HG02588 (cell line): ENCODE measurements at regions not wholly inside any gene's neighbourhood (a gene's known extent, or its start where the extent isn't known, plus 50 kb on each side); places are given as distances from the start of the nearest gene placed in this dataset.
A peak's percentile ranks its signal among the peaks of the same experiment; 100 is the strongest.
"Not testable (repeated sequence)": the region's sequence is repeated elsewhere in the genome, so short reads cannot be mapped to it uniquely, and the experiment has no call there.

Experiments used
- ATAC-seq: cut with Tn5 transposase; IDR thresholded peaks from one replicate; pipeline ENCODE4 v1.9.1; 2021; ENCODE audit warnings: mild to moderate bottlenecking, moderate library complexity; ENCODE audit not compliant: unreplicated experiment

DNA sequence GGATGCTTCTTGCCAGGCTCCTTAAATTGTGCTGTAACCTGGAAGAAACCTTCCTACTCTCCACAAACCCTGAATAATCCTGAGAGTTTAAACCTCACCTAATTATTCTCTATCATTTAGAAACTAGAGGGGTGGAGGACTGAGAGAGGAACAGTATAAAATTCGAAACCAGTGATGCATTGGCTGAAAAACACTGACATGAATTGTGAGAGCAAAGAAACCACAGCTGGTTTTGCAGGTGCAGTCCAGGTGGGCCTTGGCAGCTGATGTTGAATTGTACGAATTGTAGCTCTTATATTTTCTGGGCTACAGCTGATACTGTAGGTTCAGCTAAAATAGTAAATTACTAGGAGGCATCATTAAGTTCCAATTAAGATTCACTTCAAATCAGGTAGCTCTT, 227.0 kb upstream of the SLITRK5 start:
- ATAC-seq, result no peak

DNA sequence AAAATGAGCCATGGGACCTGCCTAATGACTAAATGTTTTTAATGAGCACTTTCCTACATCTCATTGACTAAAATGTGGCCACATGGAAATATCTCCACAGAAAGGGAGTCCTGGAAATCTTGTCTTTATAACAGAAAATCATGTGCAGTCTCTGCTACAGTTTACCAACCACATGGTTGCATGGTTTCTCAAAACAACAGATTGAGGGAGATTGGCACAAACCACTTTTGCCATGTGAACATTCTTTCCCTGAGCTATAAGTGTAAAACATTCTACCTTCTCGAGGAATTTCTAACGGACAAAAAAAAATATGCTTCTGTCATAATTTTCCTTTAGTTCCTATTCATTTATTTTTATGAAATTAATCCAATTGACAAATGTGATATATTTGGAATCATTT, 218.9 kb upstream of the SLITRK5 start:
- ATAC-seq, result no peak

DNA sequence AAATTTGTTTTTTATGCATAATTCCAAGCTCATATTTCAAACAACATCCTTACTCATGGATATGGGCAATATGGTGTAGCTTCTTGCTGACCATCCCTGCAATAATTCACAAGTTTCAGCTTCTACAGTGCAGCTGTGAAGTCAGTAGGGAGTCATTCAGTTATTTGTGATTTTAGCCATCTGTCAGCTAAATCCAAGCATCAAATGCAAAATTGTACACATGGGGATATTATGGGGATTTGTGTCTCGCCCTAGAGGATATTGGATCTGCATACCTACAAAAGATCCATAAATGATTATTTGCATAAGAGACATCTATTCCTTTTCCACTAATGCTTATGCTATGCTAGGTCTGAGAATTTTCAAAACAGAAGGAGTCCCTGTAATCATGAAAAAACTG, 217.9 kb upstream of the SLITRK5 start:
- no peak for ATAC-seq

DNA sequence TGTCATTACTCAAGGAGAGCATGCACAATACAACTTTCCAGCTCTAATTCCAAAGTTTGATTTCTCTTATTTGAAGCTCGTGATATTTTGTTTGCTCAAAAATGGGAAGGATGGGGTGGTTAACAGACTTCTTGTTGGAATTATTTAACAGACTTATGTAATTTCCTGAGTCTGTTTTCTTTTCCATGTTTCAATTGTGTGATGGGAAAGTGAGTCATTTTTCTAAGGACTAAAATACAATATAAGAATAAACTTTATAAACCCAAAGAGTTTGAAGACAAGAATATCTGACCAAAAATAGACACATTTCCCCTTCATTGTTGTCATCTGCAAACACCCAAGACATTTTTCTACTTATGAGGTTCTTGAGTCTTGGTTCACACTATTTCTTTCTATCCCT, 211.8 kb upstream of the SLITRK5 start:
- ATAC-seq, result no peak

DNA sequence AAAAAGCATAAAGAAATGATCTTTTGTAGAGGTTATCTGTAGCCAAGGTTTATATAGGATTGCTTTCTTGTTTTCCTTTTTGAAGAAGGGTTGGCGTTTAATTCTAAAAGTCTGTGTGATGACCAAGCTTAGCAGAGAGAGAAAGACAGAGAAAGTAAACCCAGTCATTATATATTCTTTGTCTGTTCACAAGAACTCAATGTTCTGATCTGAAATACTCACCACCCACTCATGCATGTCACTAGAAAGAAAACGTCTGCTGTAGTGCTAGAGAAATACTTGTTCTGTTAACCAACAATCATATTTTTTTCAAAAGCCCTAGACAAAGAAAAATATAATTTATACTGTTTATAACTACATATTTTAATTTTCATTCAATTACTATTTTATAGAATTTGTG, 173.7 kb upstream of the SLITRK5 start:
- ATAC-seq, result no peak

DNA sequence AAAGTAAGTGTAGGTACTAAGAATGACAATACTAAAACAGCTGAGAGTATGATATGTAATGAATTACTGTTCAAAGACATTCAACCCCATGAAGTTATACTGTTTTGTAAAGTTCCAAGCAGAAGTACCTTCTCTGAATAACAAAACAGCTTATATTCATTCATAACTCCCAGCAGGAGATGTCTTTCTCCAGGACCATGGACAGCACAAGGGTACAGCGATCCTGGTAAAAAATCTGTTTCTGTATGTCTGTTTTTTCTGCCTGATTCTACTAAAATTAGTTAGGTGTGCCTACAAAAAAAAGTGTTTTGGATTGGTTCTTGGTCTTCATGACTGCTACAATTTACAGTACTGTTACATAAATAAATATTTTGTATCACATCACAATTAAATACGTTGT, 172.5 kb upstream of the SLITRK5 start:
- no peak for ATAC-seq

DNA sequence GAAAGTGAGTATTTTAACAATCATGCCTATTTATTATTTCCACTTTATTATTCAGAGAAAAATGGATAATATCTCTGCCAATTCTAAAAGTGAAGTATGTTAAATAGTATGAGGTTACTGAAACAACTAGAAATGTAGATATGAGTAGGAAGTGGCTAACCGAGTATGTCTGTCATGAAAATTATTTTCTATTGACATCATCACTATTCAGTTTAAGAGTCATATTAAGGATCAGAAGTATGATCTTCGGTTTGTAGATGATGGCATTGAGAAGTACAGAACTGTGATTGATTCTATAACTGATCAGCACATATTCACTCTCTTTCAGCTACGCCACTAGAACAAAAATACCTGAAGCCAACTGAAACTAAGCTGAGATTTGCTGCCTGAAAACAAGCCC, 146.4 kb upstream of the SLITRK5 start:
- no peak for ATAC-seq

DNA sequence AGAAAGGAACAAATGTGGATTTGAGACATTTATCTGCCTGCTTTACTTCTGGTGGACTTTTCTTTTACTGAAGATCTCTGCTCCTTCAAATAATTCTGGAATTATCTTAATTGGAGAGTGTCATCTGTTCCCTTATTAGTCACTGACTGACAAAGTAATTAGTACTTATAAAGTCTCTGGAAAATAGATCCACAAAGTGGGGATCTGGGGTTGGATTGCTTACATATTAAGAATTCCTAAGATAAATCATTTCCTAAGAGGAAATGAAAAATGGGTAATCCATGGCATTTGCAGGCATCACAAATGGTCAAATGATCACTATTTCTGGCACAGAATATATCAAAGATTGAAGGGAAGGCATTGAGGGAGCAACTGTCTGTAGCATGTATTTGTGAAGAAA, 137.4 kb upstream of the SLITRK5 start:
- no peak for ATAC-seq

DNA sequence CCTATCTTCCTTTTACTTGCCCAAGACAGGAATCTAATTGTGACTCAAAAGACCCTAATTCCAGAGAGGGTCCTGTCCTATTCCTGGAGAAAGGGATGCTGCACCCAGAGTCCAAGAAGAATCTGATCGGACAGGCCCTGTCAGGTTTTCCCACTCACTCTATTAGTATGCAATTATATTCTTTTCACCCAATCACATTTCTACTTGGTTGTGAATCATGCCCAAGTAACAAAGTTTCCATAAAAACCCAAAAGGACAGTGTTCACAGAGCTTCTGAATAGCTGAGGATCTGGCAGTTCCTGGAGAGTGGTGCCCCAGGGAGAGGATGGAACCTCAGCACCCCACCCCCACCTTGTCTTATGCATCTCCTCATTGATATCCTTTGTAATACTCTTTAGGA, 135.3 kb upstream of the SLITRK5 start:
- ATAC-seq, result no peak

DNA sequence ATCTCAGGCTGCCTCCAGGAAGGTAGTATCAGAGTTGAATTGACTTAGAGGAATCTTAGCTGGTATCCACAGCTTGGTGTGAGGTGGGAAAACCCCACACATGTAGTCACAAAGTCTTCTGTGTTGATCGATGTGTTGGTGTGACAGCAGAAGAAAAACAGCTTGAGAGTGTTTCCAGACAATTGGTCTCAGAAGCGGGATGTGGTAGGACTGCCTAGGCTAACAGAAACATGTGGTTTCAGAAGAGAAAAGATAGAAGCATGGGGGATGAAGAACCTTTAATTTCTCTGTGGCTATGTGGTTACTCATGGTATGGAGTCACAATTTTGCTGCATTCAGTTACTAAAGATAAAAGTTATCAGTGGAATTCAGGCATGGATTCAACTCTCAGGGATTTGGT, 134.7 kb upstream of the SLITRK5 start:
- ATAC-seq, result peak; percentile 50

DNA sequence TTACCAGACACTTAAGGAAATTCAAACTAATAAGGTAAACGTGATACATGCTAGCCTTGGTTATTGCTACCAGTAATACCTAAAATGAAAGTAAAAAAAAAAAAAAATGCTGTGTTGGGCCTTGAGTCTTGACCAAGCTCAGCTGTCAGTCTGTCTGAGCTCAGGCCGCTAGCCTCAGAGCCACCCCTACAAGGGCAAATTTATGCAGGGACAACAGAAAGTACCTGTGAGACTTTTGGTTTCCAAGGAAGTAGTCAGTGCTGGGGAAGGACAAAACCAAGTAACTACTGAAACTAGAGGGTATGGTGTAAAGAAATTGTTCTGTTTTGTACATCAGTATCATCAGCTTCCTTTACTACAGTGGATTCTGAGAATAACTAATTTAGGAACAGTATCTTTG, 134.3 kb upstream of the SLITRK5 start:
- ATAC-seq, result peak; percentile 89

DNA sequence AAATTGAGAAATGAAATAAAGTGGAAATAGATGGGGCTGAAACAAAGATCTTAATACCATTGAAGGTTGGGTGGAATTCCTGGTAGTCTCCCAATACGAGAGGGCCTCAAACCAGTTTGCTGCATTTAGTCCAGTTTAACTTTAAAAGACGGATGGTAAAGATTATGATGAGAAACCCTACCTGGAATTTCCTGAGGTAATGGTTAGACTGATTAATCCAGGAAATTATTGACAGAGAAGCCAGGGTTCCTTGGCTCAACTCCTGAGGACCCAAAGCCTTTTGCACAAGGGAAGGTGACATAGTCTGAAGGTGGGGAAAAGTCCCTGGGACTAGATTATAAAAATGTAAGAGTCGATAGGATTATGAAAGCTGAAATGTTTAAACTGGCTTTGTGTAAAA, 133.2 kb upstream of the SLITRK5 start:
- ATAC-seq, result no peak

DNA sequence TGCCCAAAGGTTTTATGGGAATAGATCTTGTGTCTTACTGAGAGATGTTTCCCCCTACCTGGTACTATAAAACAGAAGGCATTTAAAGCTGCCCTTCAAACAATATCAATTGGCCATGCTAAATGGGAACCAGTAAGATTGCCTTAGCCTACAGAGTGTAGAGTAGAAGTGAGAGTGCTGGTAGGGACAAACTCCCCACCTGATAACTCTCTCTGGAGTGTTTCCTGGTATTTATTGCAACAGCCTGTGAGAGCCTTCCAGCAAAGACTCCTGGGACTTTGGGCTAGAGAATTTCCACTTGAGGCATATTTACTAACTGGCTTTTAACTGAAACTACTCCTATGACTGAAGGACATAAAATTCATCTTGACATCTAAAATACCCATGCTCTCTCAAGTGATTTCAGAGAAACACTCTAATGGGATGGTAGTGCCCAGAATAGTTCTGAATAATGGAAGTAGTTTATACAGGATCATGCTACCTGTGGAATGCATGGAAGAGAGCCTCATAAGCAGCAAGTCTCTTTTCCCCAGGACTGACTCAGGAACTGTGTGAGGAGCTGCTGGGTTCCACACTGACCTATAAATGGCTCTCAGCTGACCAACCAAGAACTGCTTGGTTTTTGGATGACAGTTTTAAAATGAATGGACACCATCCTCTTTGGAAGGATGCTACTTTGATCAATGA, 132.7 kb upstream of the SLITRK5 start:
- no peak for ATAC-seq

DNA sequence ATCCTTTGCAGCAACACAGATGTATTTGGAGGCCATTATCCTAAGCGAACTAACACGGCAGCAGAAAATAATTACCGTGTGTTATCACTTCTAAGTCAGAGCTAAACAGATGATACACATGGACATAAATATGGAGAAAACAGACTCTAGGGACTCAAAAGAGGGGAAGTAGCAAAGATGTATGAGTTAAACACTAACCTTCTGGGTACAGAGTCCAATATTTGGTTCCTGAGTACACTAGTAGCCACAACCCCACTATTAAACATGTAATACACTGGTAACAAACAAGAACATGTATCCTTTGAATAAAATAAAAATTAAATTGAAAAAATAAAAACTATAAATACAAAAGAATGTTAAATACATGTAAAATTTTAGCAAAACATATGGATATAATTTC, 118.0 kb upstream of the SLITRK5 start:
- no peak for ATAC-seq

DNA sequence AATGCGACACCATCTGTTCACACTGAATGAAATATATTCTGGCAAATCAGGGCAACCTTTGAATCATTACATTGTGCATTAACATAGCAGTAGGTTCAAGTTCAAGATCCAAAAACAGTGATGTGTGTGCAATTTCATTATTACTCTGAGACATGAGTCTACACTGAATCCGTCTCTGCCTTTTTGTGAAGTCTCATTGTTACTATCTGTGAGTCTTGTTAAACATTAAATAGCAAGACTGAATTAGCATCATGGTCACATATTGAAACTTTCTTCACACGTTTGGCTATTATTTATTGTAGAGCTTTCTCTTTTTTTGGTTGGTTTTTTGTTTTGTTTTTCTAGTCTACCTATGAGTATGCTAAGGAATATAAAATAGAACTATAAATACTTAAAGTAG, 117.1 kb upstream of the SLITRK5 start:
- no peak for ATAC-seq

DNA sequence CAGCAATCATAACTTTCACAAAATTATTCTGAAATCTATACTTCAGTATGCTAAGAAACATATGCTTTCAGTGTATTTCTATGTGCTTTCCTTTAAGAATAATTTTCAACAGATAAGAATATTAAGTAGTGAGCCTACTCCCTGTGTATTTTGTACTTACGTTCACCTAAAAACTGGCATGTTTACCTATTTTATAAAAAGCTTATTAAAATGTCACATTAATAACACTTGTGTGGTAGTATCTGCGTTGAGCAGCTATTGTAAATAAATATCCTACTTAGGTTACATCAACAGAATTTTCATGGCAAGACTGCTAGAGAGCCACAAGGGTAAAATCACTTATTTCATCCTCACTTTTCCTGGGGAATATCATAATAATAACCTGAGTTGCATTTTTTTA, 113.4 kb upstream of the SLITRK5 start:
- no peak for ATAC-seq

DNA sequence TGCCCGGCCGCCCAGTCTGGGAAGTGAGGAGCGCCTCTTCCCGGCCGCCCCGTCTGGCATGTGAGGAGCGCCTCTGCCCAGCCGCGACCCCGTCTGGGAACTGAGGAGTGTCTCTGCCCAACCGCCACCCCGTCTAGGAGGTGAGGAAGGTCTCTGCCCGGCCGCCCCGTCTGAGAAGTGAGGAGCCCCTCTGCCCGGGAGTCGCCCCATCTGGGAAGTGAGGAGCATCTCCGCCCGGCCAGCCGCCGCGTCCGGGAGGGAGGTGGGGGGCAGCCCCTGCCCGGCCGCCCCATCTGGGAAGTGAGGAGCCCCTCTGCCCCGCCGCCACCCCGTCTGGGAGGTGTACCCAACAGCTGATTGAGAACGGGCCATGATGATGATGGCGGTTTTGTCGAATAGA, 109.6 kb upstream of the SLITRK5 start:
- not testable (repeated sequence) for ATAC-seq

DNA sequence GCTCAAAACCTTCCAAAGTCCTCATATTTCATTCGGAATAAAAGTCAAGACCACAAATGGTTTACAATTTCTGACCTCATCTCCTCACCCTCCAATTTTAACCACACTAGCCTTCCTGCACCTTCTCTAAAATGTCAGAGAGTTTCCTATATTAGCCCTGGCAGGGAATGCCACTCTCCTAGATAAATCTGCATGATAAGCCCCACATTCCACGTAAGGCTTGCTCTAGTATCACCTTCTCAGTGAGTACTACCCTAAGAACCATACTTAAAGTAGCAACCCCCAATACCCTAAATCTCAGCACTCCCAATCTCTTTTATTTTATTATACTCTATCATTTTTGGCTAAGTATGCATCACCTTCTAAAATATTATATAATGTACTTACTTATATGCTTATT, 100.5 kb upstream of the SLITRK5 start:
- no peak for ATAC-seq

DNA sequence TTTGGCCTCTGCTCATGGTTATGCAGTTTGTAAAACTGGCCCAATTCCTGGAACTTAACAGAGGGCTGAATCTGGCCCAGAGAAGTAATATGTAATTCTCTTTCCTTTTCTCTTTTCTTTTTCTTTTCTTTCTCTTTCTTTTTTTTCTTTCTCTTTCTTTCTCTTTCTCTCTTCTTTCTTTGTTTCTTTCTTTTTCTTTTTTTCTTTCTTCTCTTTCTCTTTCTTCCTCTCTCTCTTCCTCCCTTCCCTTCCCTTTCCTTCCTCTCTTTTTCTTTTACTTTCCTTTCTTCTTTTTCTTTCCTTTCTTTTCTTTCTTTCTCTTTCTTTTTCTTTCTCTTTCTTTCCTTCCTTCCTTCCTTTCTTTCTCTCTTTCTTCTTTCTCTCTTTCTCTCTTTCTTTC, 88.8 kb upstream of the SLITRK5 start:
- no peak for ATAC-seq

DNA sequence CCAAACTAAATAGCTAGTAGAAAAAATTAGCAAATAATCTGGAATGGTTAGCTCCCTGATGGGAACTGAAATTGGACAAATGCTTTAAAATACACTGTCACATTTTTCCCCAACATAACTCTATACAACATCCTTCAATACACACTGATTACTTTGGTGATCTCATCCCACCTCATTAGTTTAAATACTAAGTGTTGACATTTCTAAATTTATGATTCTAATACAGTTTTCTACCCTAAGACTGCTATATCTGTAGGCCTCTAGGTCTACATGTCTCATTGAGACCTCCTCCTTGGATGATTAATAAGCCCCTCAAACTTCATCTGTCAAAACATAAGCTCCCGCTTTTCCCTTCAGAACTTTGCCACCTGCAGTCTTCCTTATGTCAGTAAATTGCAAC, 80.7 kb upstream of the SLITRK5 start:
- no peak for ATAC-seq

DNA sequence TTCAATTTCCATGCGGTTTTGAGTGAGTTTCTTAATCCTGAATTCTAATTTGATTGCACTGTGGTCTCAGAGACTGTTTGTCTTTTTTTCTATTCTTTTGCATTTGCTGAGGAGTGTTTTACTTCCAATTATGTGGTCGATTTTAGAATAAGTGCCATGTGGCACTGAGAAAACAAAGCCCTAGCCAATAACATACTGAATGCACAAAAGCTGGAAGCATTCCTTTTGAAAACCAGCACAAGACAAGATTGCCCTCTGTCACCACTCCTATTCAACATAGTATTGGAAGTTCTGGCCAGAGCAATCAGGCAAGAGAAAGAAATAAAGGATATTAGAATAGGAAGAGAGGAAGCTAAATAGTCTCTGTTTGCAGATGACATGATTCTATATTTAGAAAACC, 66.7 kb upstream of the SLITRK5 start:
- ATAC-seq, result not testable (repeated sequence)

DNA sequence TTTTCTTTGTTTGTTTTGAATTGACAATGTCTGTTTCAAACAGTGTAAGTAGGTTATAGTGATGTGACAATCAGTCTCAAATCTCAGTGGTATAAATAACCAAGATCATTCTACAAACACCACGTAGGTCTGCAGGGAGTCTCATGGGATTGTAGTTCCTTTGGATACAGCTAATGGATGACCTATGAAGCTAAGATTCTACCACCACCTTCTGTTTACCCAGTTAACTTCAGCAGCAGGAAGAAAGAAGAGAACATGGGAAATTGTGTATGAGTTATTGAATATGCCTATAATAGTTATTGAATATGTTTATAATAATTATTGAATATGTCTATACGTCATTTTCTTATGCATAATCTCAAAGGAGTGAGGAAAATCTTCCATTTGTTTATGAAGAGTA, 63.9 kb upstream of the SLITRK5 start:
- ATAC-seq, result no peak

DNA sequence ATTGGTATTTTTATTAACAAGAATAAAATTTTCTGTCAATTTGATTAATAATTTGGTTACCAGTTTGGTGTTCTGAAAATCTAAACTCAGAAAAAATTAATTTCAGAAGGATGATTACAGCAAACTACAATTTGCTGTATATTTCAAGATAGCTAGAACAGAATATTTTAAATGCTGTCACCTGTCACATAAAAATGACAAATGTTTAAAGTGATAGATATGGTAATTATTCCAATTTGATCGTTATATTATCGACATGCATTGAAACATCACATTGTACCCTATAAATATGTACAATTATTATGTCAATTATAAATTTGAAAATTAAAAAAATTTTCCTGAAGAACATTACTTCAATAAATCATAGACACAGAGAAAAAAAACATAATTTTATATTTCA, 56.9 kb upstream of the SLITRK5 start:
- ATAC-seq, result no peak
